ENCODE measurements at regions not wholly inside any gene's neighbourhood (a gene's known extent, or its start where the extent isn't known, plus 50 kb on each side); places are given as distances from the start of the nearest gene placed in this dataset.

GRCh38 chr7:132713893-132714292 is 137.6 kb upstream of the PLXNA4 start:
- TF ChIP-seq, protein P1, sequence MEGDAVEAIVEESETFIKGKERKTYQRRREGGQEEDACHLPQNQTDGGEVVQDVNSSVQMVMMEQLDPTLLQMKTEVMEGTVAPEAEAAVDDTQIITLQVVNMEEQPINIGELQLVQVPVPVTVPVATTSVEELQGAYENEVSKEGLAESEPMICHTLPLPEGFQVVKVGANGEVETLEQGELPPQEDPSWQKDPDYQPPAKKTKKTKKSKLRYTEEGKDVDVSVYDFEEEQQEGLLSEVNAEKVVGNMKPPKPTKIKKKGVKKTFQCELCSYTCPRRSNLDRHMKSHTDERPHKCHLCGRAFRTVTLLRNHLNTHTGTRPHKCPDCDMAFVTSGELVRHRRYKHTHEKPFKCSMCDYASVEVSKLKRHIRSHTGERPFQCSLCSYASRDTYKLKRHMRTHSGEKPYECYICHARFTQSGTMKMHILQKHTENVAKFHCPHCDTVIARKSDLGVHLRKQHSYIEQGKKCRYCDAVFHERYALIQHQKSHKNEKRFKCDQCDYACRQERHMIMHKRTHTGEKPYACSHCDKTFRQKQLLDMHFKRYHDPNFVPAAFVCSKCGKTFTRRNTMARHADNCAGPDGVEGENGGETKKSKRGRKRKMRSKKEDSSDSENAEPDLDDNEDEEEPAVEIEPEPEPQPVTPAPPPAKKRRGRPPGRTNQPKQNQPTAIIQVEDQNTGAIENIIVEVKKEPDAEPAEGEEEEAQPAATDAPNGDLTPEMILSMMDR (IDR thresholded peaks at IDR 0.05), result no peak
- TF ChIP-seq POLR2A (IDR thresholded peaks at IDR 0.05), result no peak

Data from esophagus squamous epithelium (tissue), 4 donors.